ENCODE measurements at regions not wholly inside any gene's neighbourhood (a gene's known extent, or its start where the extent isn't known, plus 50 kb on each side); places are given as distances from the start of the nearest gene placed in this dataset. TPM values are rescaled to one million over a fixed set of nuclear protein-coding genes. Genes with fewer than 3 reads are reported as not detected.

DNA sequence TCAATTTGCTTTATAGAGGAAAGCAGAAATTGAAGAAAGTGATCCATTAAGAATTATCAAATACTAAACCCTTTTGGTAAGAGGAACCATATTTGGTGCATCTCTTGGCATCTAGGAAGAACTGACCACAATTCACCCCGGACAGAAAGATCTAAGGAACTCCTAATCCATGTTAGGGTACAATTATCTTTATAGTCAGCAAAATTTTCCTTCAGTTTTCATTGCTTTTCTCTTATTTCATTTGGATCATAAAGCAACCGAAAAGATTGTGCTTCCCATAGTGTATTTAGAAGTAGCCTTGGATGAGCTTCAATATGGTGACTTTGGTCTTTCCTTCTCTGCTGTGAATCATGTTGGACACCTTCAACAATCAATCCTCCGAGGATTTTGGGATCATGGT, 50.1 kb upstream of the IGFBP5 start (continued):
- TF ChIP-seq, protein P1, sequence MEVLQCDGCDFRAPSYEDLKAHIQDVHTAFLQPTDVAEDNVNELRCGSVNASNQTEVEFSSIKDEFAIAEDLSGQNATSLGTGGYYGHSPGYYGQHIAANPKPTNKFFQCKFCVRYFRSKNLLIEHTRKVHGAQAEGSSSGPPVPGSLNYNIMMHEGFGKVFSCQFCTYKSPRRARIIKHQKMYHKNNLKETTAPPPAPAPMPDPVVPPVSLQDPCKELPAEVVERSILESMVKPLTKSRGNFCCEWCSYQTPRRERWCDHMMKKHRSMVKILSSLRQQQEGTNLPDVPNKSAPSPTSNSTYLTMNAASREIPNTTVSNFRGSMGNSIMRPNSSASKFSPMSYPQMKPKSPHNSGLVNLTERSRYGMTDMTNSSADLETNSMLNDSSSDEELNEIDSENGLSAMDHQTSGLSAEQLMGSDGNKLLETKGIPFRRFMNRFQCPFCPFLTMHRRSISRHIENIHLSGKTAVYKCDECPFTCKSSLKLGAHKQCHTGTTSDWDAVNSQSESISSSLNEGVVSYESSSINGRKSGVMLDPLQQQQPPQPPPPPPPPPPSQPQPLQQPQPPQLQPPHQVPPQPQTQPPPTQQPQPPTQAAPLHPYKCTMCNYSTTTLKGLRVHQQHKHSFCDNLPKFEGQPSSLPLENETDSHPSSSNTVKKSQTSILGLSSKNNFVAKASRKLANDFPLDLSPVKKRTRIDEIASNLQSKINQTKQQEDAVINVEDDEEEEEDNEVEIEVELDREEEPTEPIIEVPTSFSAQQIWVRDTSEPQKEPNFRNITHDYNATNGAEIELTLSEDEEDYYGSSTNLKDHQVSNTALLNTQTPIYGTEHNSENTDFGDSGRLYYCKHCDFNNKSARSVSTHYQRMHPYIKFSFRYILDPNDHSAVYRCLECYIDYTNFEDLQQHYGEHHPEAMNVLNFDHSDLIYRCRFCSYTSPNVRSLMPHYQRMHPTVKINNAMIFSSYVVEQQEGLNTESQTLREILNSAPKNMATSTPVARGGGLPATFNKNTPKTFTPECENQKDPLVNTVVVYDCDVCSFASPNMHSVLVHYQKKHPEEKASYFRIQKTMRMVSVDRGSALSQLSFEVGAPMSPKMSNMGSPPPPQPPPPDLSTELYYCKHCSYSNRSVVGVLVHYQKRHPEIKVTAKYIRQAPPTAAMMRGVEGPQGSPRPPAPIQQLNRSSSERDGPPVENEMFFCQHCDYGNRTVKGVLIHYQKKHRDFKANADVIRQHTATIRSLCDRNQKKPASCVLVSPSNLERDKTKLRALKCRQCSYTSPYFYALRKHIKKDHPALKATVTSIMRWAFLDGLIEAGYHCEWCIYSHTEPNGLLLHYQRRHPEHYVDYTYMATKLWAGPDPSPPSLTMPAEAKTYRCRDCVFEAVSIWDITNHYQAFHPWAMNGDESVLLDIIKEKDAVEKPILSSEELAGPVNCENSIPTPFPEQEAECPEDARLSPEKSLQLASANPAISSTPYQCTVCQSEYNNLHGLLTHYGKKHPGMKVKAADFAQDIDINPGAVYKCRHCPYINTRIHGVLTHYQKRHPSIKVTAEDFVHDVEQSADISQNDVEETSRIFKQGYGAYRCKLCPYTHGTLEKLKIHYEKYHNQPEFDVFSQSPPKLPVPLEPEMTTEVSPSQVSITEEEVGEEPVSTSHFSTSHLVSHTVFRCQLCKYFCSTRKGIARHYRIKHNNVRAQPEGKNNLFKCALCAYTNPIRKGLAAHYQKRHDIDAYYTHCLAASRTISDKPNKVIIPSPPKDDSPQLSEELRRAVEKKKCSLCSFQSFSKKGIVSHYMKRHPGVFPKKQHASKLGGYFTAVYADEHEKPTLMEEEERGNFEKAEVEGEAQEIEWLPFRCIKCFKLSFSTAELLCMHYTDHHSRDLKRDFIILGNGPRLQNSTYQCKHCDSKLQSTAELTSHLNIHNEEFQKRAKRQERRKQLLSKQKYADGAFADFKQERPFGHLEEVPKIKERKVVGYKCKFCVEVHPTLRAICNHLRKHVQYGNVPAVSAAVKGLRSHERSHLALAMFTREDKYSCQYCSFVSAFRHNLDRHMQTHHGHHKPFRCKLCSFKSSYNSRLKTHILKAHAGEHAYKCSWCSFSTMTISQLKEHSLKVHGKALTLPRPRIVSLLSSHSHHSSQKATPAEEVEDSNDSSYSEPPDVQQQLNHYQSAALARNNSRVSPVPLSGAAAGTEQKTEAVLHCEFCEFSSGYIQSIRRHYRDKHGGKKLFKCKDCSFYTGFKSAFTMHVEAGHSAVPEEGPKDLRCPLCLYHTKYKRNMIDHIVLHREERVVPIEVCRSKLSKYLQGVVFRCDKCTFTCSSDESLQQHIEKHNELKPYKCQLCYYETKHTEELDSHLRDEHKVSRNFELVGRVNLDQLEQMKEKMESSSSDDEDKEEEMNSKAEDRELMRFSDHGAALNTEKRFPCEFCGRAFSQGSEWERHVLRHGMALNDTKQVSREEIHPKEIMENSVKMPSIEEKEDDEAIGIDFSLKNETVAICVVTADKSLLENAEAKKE (CRISPR knock-in tag; IDR thresholded peaks at IDR 0.05): no peak
- no peak for TF ChIP-seq JUNB (IDR thresholded peaks at IDR 0.05; ENCODE audit: unreplicated experiment)

Small RNA genes in the stretch of these regions (small RNA-seq; reads per million reads assigned to genes)
- not detected for gene RNA5SP120 (ENCODE audit: low replicate concordance)

Data from GM23338 (cell line).